Mesenchymal stem cell (in vitro differentiated cells and primary cell): ENCODE measurements at regions not wholly inside any gene's neighbourhood (a gene's known extent, or its start where the extent isn't known, plus 50 kb on each side); places are given as distances from the start of the nearest gene placed in this dataset.

Experiments
- DNase-seq: peaks from one replicate; pipeline ENCODE4 v3.0.0-alpha.2; 2013
- H2AFZ ChIP-seq: one replicate; pipeline ENCODE4 v1.6.1; 2013; ENCODE audit warnings: low read depth, mild to moderate bottlenecking, control low read depth, inconsistent platforms, low read length, moderate library complexity
- H2AK5ac ChIP-seq: 2 replicates; pipeline ENCODE4 v1.6.1; 2013; ENCODE audit warnings: low read length, moderate library complexity, mild to moderate bottlenecking, inconsistent platforms; ENCODE audit not compliant: severe bottlenecking
- H2BK120ac ChIP-seq: one replicate; pipeline ENCODE4 v1.6.1; 2013; ENCODE audit warnings: low read depth, mild to moderate bottlenecking, inconsistent platforms, low read length, moderate library complexity
- H2BK12ac ChIP-seq, 2 experiments: one replicate each; pipeline ENCODE4 v1.6.1; 2013; ENCODE audit warnings: inconsistent platforms in 2 of 2, low read length in 2 of 2, mild to moderate bottlenecking in 2 of 2, moderate library complexity in 2 of 2, control low read depth in 1 of 2
- H2BK15ac ChIP-seq: one replicate; pipeline ENCODE4 v1.6.1; 2013; ENCODE audit warnings: mild to moderate bottlenecking, low read depth, inconsistent platforms; ENCODE audit not compliant: poor library complexity, severe bottlenecking
- H2BK5ac ChIP-seq: 2 replicates; pipeline ENCODE4 v1.6.1; 2013; ENCODE audit warnings: low read depth, mild to moderate bottlenecking, low read length, control low read depth, inconsistent platforms; ENCODE audit not compliant: poor library complexity, severe bottlenecking
- H3K14ac ChIP-seq, 2 experiments: one replicate each; pipeline ENCODE4 v1.6.1; 2013; ENCODE audit warnings: inconsistent platforms in 2 of 2, low read length in 2 of 2, control low read depth in 1 of 2, mild to moderate bottlenecking in 1 of 2, moderate library complexity in 1 of 2
- H3K18ac ChIP-seq, 2 experiments: one replicate each; pipeline ENCODE4 v1.6.1; 2013; ENCODE audit warnings: inconsistent platforms in 2 of 2, low read length in 2 of 2, control low read depth in 1 of 2, low read depth in 1 of 2, mild to moderate bottlenecking in 1 of 2
- H3K23ac ChIP-seq, 2 experiments: one replicate each; pipeline ENCODE4 v1.6.1; 2013; ENCODE audit warnings: inconsistent platforms in 2 of 2, low read length in 2 of 2, mild to moderate bottlenecking in 2 of 2, moderate library complexity in 2 of 2, control low read depth in 1 of 2
- H3K27ac ChIP-seq: 2 replicates; pipeline ENCODE4 v1.5.1; 2013; ENCODE audit warnings: mild to moderate bottlenecking, moderate library complexity, low read length, control low read depth, inconsistent platforms; ENCODE audit not compliant: poor library complexity, severe bottlenecking
- H3K27me3 ChIP-seq, 2 experiments: 2 replicates each; pipeline versions ENCODE4 v1.6.1 to v1.7.0; 2013; ENCODE audit warnings: low read length in 2 of 2, mild to moderate bottlenecking in 2 of 2, moderate library complexity in 2 of 2, control low read depth in 1 of 2, inconsistent platforms in 1 of 2; ENCODE audit not compliant: control insufficient read depth in 1 of 2, insufficient read depth in 1 of 2
- H3K36me3 ChIP-seq, 2 experiments: 2 replicates each; pipeline versions ENCODE4 v1.6.1 to v1.7.0; 2013; ENCODE audit warnings: low read length in 2 of 2, control low read depth in 1 of 2, inconsistent platforms in 1 of 2, low read depth in 1 of 2, mild to moderate bottlenecking in 1 of 2; ENCODE audit not compliant: insufficient read depth in 2 of 2, control insufficient read depth in 1 of 2
- H3K4ac ChIP-seq, 2 experiments: one replicate each; pipeline ENCODE4 v1.6.1; 2013; ENCODE audit warnings: inconsistent platforms in 2 of 2, low read length in 2 of 2, mild to moderate bottlenecking in 2 of 2, moderate library complexity in 2 of 2, control low read depth in 1 of 2, low read depth in 1 of 2
- H3K4me1 ChIP-seq: 2 replicates; pipeline ENCODE4 v1.6.1; 2013; ENCODE audit warnings: low read depth, low read length, control low read depth; ENCODE audit not compliant: control insufficient read depth, insufficient read depth
- H3K4me2 ChIP-seq: 2 replicates; pipeline ENCODE4 v1.6.1; 2013; ENCODE audit warnings: low read length, mild to moderate bottlenecking, inconsistent platforms; ENCODE audit not compliant: poor library complexity, severe bottlenecking
- H3K4me3 ChIP-seq, 2 experiments: 2 replicates each; pipeline versions ENCODE4 v1.5.1 to v1.7.0; 2013; ENCODE audit warnings: low read length in 2 of 2, mild to moderate bottlenecking in 2 of 2, control low read depth in 1 of 2, low read depth in 1 of 2; ENCODE audit not compliant: insufficient read depth in 1 of 2
- H3K79me1 ChIP-seq: replicated peaks from 2 replicates; pipeline ENCODE4 v1.6.1; 2013; ENCODE audit warnings: mild to moderate bottlenecking, control low read depth, low read length, inconsistent platforms; ENCODE audit not compliant: poor library complexity, severe bottlenecking
- H3K9ac ChIP-seq: 2 replicates; pipeline ENCODE4 v1.7.0; 2013; ENCODE audit warnings: mild to moderate bottlenecking, low read length, moderate library complexity
- H3K9me3 ChIP-seq: 2 replicates; pipeline ENCODE4 v1.7.0; 2013; ENCODE audit warnings: mild to moderate bottlenecking, low read length; ENCODE audit not compliant: control insufficient read depth
- H4K8ac ChIP-seq: one replicate; pipeline ENCODE4 v1.6.1; 2013; ENCODE audit warnings: inconsistent platforms, mild to moderate bottlenecking, low read length, moderate library complexity
- H4K91ac ChIP-seq: one replicate; pipeline ENCODE4 v1.6.1; 2013; ENCODE audit warnings: mild to moderate bottlenecking, low read length, inconsistent platforms
- WGBS: methylation state at CpG from one replicate; pipeline ENCODE4 v1.1.7; 2013; ENCODE audit warnings: mixed read lengths; 5-methylcytosine and 5-hydroxymethylcytosine counted together

GRCh38 chr2:16615687-16616615 is 49.7 kb downstream of the CYRIA start:
- Histone ChIP-seq H3K27me3 (no peaks in the 10 kb centered on the region), H4K8ac (no peak overlapping the region), H2BK5ac (no peak overlapping the region), H2AFZ (no peak overlapping the region), H3K27ac (no peak overlapping the region), H3K9ac (no peak overlapping the region), H2BK12ac (peak overlapping the region; percentile 0 to 78), H3K18ac (peak overlapping the region in 1 of 2 experiments; percentile 42), H3K14ac (peak overlapping the region in 1 of 2 experiments; percentile 68), H3K23ac (no peak overlapping the region), H4K91ac (peak overlapping the region; percentile 12), H2AK5ac (no peak overlapping the region), H3K4me1 (peaks cover 15% of the 10 kb centered on the region), H2BK120ac (no peak overlapping the region), H3K4me3 (no peak overlapping the region), H3K4ac (no peak overlapping the region), H2BK15ac (no peak overlapping the region), H3K36me3 (peaks cover 18 to 44% of the 10 kb centered on the region in 2 experiments), H3K4me2 (no peak overlapping the region), H3K9me3 (no peaks in the 10 kb centered on the region), H3K79me1 (peaks cover 50% of the 10 kb centered on the region)
- 97% methylated on average over 21 of the region's 21 CpGs for WGBS
- DNase-seq = no peak

DNA sequence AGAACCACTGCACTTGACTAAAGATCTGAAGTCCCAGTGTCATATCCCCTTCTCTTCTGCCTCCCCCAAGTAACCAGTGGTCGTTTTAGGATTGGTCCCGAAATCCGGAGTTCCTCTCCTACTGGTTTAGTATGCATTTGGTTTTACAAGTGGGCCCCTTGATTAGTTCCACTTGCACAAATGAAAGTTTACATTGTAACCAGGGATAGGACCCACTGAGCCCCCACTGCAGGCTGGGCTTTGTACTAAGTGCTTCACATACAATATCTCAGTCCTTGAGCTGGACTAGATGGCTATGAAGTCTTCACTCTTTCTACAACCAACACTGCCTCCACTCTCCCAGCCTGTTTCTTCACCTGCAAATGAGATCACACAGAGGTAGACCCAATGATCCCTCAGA is 50.4 kb downstream of the CYRIA start:
- Histone ChIP-seq H4K8ac (no peak overlapping the region), H3K9ac (no peak overlapping the region)

DNA sequence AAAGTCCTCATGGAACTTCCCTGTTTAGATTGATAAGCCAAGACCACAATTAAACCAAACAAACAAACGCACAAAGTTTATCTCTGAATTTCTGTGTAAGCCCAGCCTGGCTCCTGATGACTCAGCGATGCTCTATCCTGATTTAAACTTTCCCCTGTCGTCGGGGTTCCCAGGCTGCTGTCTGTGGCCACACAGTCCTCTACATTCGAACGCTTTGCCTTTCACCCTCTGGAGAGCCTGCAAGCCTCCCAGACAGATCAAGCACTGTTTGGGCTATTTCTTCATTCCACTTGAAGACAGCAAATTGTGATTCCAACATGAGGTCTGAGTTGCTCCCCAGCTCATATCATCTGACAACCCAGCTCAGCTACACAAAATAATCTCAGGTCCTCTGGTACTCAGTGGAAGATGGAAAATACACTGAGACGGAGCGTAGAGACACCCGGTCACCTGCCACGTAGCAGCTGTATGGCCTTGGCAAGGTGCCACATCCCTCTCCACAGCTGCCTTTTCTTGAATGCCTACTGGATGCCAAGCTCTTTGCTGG is 51.2 kb downstream of the CYRIA start:
- no peak overlapping the region for H4K8ac ChIP-seq
- peaks cover 11% of the 10 kb centered on the region for H3K4me1 ChIP-seq
- peaks cover 42% of the 10 kb centered on the region for H3K79me1 ChIP-seq
- no peaks in the 10 kb centered on the region for H3K27me3 ChIP-seq
- H3K27ac ChIP-seq = no peak overlapping the region
- no peak overlapping the region for H3K4me2 ChIP-seq
- no peak overlapping the region for H2BK5ac ChIP-seq
- peak overlapping the region in 1 of 2 experiments; percentile 95 for H2BK12ac ChIP-seq
- peak; percentile 94 for DNase-seq
- H3K23ac ChIP-seq = no peak overlapping the region
- peak overlapping the region; percentile 45 for H2BK120ac ChIP-seq
- 29% methylated on average over 10 of the region's 10 CpGs for WGBS
- H3K9me3 ChIP-seq = no peaks in the 10 kb centered on the region
- H2AFZ ChIP-seq = no peak overlapping the region
- peaks cover 9 to 36% of the 10 kb centered on the region in 2 experiments for H3K36me3 ChIP-seq
- no peak overlapping the region for H3K14ac ChIP-seq
- H3K9ac ChIP-seq = peak overlapping the region; percentile 19
- peak overlapping the region in 1 of 2 experiments; percentile 61 for H3K18ac ChIP-seq
- peak overlapping the region in 1 of 2 experiments; percentile 47 for H3K4ac ChIP-seq
- peak overlapping the region; percentile 35 for H4K91ac ChIP-seq
- H2BK15ac ChIP-seq = no peak overlapping the region
- H2AK5ac ChIP-seq = no peak overlapping the region
- no peak overlapping the region for H3K4me3 ChIP-seq

More for the DNA sequence above, 50.4 kb downstream of the CYRIA start:
- H2BK15ac ChIP-seq = no peak overlapping the region
- H3K27ac ChIP-seq = no peak overlapping the region
- 90% methylated on average over 3 of the region's 3 CpGs for WGBS
- H3K9me3 ChIP-seq = no peaks in the 10 kb centered on the region
- no peak overlapping the region for H2AK5ac ChIP-seq
- peaks cover 45% of the 10 kb centered on the region for H3K79me1 ChIP-seq
- H2BK12ac ChIP-seq = no peak overlapping the region
- no peak for DNase-seq
- no peak overlapping the region for H3K4ac ChIP-seq
- H3K14ac ChIP-seq = no peak overlapping the region
- H4K91ac ChIP-seq = no peak overlapping the region
- H2BK5ac ChIP-seq = no peak overlapping the region
- H3K27me3 ChIP-seq = no peaks in the 10 kb centered on the region
- peaks cover 11% of the 10 kb centered on the region for H3K4me1 ChIP-seq
- H3K23ac ChIP-seq = no peak overlapping the region
- H3K4me2 ChIP-seq = no peak overlapping the region
- no peak overlapping the region for H2AFZ ChIP-seq
- no peak overlapping the region for H3K4me3 ChIP-seq
- H3K18ac ChIP-seq = peak overlapping the region in 1 of 2 experiments; percentile 38
- no peak overlapping the region for H2BK120ac ChIP-seq
- H3K36me3 ChIP-seq = peaks cover 18 to 39% of the 10 kb centered on the region in 2 experiments

DNA sequence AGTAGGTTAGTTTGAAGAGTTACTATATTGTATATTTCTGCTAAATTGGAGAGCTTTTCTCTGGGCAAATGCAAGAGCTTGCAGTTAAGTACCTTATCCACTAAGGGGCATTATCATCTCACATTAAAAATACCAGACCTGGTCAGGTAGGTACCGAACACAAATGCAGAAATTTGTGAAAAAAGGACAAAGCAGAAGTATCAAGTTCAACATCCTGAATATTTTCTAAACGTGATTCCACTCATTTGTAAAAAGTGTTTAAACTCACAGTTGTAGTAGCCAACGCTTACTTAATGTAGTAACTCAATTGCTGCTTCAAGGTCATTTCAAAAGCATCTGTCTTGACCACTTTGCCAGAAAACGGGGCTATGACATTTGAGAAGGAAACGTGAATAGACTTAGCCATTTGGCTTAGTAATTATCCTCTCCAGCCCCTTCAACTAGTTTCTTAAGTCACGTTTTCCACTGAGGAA is 52.1 kb downstream of the CYRIA start:
- Histone ChIP-seq H2BK12ac (no peak overlapping the region), H4K91ac (no peak overlapping the region), H3K9ac (peak overlapping the region; percentile 19), H2AFZ (no peak overlapping the region), H3K79me1 (peaks cover 41% of the 10 kb centered on the region), H3K36me3 (peaks cover 3 to 31% of the 10 kb centered on the region in 2 experiments), H3K18ac (no peak overlapping the region), H2BK120ac (no peak overlapping the region), H3K4me1 (peaks cover 13% of the 10 kb centered on the region), H3K23ac (no peak overlapping the region), H3K27me3 (no peaks in the 10 kb centered on the region), H2BK5ac (no peak overlapping the region), H3K14ac (no peak overlapping the region), H3K9me3 (no peaks in the 10 kb centered on the region), H2BK15ac (no peak overlapping the region), H3K27ac (no peak overlapping the region), H2AK5ac (no peak overlapping the region), H3K4me2 (no peak overlapping the region), H4K8ac (no peak overlapping the region), H3K4me3 (no peak overlapping the region), H3K4ac (no peak overlapping the region)
- DNase-seq = peak; percentile 67
- WGBS = 54% methylated on average over 4 of the region's 6 CpGs
